ENCODE measurements at regions not wholly inside any gene's neighbourhood (a gene's known extent, or its start where the extent isn't known, plus 50 kb on each side); places are given as distances from the start of the nearest gene placed in this dataset.

- no peak for DNase-seq
Observed at GRCh38 chr11:109564241-109564640, 142.3 kb downstream of the C11orf87 start.

- no peak for DNase-seq
Observed at GRCh38 chr11:109582470-109582869, 160.5 kb downstream of the C11orf87 start.

- DNase-seq = no peak
Observed at GRCh38 chr11:109584001-109584972, 162.3 kb downstream of the C11orf87 start.

GRCh38 chr11:109586789-109587188 is 164.8 kb downstream of the C11orf87 start:
- no peak for DNase-seq

- DNase-seq = no peak
Observed at GRCh38 chr11:109590782-109591181, 168.8 kb downstream of the C11orf87 start.

GRCh38 chr11:109597336-109597735 is 175.3 kb downstream of the C11orf87 start:
- no peak for DNase-seq

- DNase-seq = no peak
Observed at GRCh38 chr11:109604481-109605400, 182.8 kb downstream of the C11orf87 start.

- DNase-seq = no peak
Observed at GRCh38 chr11:109606256-109606655, 184.3 kb downstream of the C11orf87 start.

- DNase-seq = no peak
Observed at GRCh38 chr11:109609454-109610185, 187.6 kb downstream of the C11orf87 start.

GRCh38 chr11:109612496-109612895 is 190.5 kb downstream of the C11orf87 start:
- DNase-seq = no peak

GRCh38 chr11:109619498-109619897 is 197.5 kb downstream of the C11orf87 start:
- no peak for DNase-seq

- DNase-seq = no peak
Observed at GRCh38 chr11:109629734-109630133, 207.7 kb downstream of the C11orf87 start.

- no peak for DNase-seq
Observed at GRCh38 chr11:109641549-109641948, 219.6 kb downstream of the C11orf87 start.

- DNase-seq = no peak
Observed at GRCh38 chr11:109644152-109644551, 222.2 kb downstream of the C11orf87 start.

- DNase-seq = no peak
Observed at GRCh38 chr11:109648804-109649203, 226.8 kb downstream of the C11orf87 start.

- DNase-seq = no peak
Observed at GRCh38 chr11:109654091-109654490, 232.1 kb downstream of the C11orf87 start.

- no peak for DNase-seq
Observed at GRCh38 chr11:109658190-109658589, 236.2 kb downstream of the C11orf87 start.

- DNase-seq = no peak
Observed at GRCh38 chr11:109667719-109668118, 245.7 kb downstream of the C11orf87 start.

- no peak for DNase-seq
Observed at GRCh38 chr11:109668973-109669634, 247.1 kb downstream of the C11orf87 start.

- DNase-seq = no peak
Observed at GRCh38 chr11:109677231-109677630, 255.2 kb downstream of the C11orf87 start.

GRCh38 chr11:109677876-109678275 is 255.9 kb downstream of the C11orf87 start:
- no peak for DNase-seq

- no peak for DNase-seq
Observed at GRCh38 chr11:109680127-109680526, 258.1 kb downstream of the C11orf87 start.
